ENCODE measurements at regions not wholly inside any gene's neighbourhood (a gene's known extent, or its start where the extent isn't known, plus 50 kb on each side); places are given as distances from the start of the nearest gene placed in this dataset.

DNA sequence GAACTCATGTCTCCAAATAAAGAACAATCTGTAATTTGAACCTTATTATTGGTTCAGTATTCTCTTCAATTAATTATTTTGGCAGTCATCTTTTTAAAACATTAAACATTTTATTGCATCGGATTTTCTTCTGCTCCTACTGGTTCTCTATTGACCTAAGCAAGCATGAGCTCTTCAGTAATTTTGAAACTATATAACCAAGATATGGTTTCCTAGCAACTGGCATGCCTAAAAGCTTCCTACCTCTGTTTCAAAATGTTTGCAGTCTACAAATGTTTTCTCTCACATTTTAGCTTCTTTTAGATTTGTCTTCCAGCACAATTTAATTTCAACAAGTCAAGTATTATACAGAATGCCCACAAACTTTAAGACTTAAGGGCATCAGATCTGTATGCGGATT is 371.3 kb downstream of the GPM6A start:
- Mint-ChIP-seq H3K4me3 (no peak overlapping the region), H3K4me1 (peaks cover 16% of the 10 kb centered on the region), H3K9me3 (no peaks in the 10 kb centered on the region), H3K27me3 (ENCODE audit: insufficient read depth) (no peaks in the 10 kb centered on the region), H3K36me3 (ENCODE audit: low read depth) (no peaks in the 10 kb centered on the region), H3K27ac (no peak overlapping the region)
- no peak overlapping the region for H3K9ac ChIP-seq (ENCODE audit: extremely low read depth, low read length, poor library complexity, severe bottlenecking)
- 85 to 91% methylated on average over 2 of the region's 2 CpGs for WGBS, 2 experiments (ENCODE audit: insufficient coverage in 1 of 2, insufficient read length in 1 of 2)
- H3K4me1 ChIP-seq (ENCODE audit: control insufficient read depth, insufficient read depth, low read length) = peaks cover 12% of the 10 kb centered on the region
- no peaks in the 10 kb centered on the region for H3K9me3 ChIP-seq (ENCODE audit: control insufficient read depth, low read length)
- DNase-seq = no peak
- H3K36me3 ChIP-seq (ENCODE audit: control insufficient read depth, insufficient read depth, low read length) = no peaks in the 10 kb centered on the region
- no peak overlapping the region for H3K27ac ChIP-seq (ENCODE audit: low read depth, low read length)
- TF ChIP-seq CTCF (conservative IDR thresholded peaks at IDR 0.05) = no peak
- no peak overlapping the region for H3K4me3 ChIP-seq (ENCODE audit: low read length)
- H3K27me3 ChIP-seq (ENCODE audit: control insufficient read depth, insufficient read depth, low read length, poor library complexity, severe bottlenecking) = no peaks in the 10 kb centered on the region

- Histone ChIP-seq H3K4me3 (ENCODE audit: low read length) (no peak overlapping the region), H3K36me3 (ENCODE audit: control insufficient read depth, insufficient read depth, low read length) (no peaks in the 10 kb centered on the region), H3K9me3 (ENCODE audit: control insufficient read depth, low read length) (no peaks in the 10 kb centered on the region), H3K4me1 (ENCODE audit: control insufficient read depth, insufficient read depth, low read length) (peaks cover 16% of the 10 kb centered on the region), H3K27me3 (ENCODE audit: control insufficient read depth, insufficient read depth, low read length, poor library complexity, severe bottlenecking) (no peaks in the 10 kb centered on the region), H3K27ac (ENCODE audit: low read depth, low read length) (no peak overlapping the region), H3K9ac (ENCODE audit: extremely low read depth, low read length, poor library complexity, severe bottlenecking) (no peak overlapping the region)
- Mint-ChIP-seq H3K9me3 (no peaks in the 10 kb centered on the region), H3K4me1 (peaks cover 17% of the 10 kb centered on the region), H3K36me3 (ENCODE audit: low read depth) (no peaks in the 10 kb centered on the region), H3K4me3 (no peak overlapping the region), H3K27ac (no peak overlapping the region), H3K27me3 (ENCODE audit: insufficient read depth) (no peaks in the 10 kb centered on the region)
- no peak for TF ChIP-seq CTCF (conservative IDR thresholded peaks at IDR 0.05)
- no peak for DNase-seq
- WGBS, 2 experiments (ENCODE audit: insufficient coverage in 1 of 2, insufficient read length in 1 of 2) = 90 to 96% methylated on average over 6 to 7 of the region's 7 CpGs
Measured at GRCh38 chr4:175441256-175441655, 370.8 kb downstream of the GPM6A start.

GRCh38 chr4:175443547-175443946 is 368.5 kb downstream of the GPM6A start:
- Mint-ChIP-seq H3K4me3 (no peak overlapping the region), H3K27me3 (ENCODE audit: insufficient read depth) (no peaks in the 10 kb centered on the region), H3K9me3 (no peaks in the 10 kb centered on the region)

More at GRCh38 chr4:175443547-175443946, 368.5 kb downstream of the GPM6A start:
- Histone ChIP-seq H3K27ac (ENCODE audit: low read depth, low read length) (no peak overlapping the region), H3K4me1 (ENCODE audit: control insufficient read depth, insufficient read depth, low read length) (peaks cover 27% of the 10 kb centered on the region), H3K4me3 (ENCODE audit: low read length) (no peak overlapping the region), H3K9ac (ENCODE audit: extremely low read depth, low read length, poor library complexity, severe bottlenecking) (no peak overlapping the region), H3K27me3 (ENCODE audit: control insufficient read depth, insufficient read depth, low read length, poor library complexity, severe bottlenecking) (no peaks in the 10 kb centered on the region), H3K9me3 (ENCODE audit: control insufficient read depth, low read length) (no peaks in the 10 kb centered on the region), H3K36me3 (ENCODE audit: control insufficient read depth, insufficient read depth, low read length) (no peaks in the 10 kb centered on the region)
- no peaks in the 10 kb centered on the region for H3K36me3 Mint-ChIP-seq (ENCODE audit: low read depth)
- WGBS, 2 experiments (ENCODE audit: insufficient coverage in 1 of 2, insufficient read length in 1 of 2) = 65 to 83% methylated on average over 2 of the region's 3 CpGs
- peak; percentile 61 for TF ChIP-seq CTCF (conservative IDR thresholded peaks at IDR 0.05)
- DNase-seq = no peak
- H3K4me1 Mint-ChIP-seq = peaks cover 28% of the 10 kb centered on the region
- H3K27ac Mint-ChIP-seq = no peak overlapping the region

Data from endodermal cell (in vitro differentiated cells).